Amniotic stem cell (primary cell): ENCODE measurements at regions not wholly inside any gene's neighbourhood (a gene's known extent, or its start where the extent isn't known, plus 50 kb on each side); places are given as distances from the start of the nearest gene placed in this dataset.
"Not testable (repeated sequence)": the region's sequence is repeated elsewhere in the genome, so short reads cannot be mapped to it uniquely, and the experiment has no call there.

Source experiments
- DNase-seq: peaks from one replicate; lab custom pipeline; 2025; lab: John Stamatoyannopoulos, UW

DNA sequence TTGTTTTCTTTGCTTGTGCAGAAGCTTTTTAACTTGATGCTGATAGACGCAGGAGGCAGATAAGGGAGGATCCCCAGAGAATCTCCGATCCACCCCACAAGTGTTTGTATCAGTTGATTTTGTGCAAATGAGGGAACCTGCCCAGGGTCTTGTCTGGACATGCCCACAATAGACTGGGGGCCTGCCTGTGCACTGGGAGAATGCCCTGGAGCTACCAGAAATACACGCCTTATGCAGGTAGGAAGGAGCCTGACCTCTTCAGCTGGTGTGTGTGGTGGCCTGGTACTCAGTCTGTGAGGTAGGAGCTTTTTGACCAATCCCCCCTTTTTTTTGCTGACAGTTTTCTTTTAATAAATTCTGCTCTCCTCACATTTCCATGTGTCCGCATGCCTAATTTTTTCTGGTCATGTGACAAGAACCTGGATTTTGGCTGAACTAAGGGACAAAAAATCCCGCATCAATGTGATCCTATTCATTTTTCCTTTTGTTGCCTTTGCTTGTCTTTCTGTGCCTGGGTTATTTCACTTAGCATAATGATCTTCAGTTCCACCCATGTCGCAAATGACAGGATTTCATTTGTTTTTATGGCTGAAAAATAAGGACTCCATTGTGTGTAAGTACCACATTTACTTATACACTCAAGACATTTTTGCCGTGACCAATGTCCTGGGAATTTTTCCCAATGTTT, 430.6 kb upstream of the NRG3 start:
- no peak for DNase-seq

DNA sequence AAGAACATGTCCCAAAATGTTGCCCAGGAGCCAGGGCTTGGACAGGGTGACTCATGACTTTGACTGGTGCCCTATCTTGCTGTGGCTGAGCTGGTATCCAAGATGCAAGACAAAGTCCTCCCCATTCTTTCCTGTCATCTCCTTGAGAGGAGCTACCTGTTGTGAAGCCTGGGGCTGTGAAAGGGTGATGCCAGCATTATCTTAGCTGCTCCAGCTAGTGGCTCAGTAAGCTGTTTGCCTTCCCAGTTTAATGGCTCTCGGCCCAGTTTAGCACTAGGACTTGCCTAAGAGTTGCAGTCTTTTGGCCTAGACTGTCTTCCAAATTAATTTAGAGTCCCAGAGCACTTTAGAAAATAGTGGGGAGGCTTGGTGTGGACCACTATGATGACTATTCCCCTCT, 424.3 kb upstream of the NRG3 start:
- DNase-seq, result no peak

DNA sequence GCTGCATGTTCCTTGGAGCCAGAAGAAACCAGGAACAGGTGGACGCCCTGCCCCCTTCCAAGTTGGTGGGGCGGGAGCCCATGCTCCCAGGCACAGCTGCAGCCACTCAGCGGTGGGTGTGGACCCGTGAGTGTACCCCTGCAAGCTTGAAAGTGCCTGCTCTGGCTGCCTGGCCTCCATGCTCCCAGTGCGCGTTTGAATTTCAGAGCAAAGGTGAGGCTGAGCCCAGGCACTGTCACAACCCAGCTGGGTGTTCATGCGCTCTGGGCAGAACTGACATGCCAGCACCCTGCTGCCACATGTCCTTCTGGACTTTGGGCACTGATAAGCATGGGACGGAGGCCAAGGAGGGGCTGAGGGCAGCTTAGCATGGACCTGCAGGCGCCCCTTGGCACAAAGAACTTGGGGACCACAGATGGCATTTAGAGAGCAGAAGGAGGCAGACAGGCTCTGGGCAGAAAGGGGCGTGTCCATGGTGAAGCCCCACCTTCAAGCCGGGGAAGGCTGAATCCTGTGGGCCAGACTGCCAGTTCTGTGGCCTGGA, 402.0 kb upstream of the NRG3 start:
- DNase-seq, result no peak

DNA sequence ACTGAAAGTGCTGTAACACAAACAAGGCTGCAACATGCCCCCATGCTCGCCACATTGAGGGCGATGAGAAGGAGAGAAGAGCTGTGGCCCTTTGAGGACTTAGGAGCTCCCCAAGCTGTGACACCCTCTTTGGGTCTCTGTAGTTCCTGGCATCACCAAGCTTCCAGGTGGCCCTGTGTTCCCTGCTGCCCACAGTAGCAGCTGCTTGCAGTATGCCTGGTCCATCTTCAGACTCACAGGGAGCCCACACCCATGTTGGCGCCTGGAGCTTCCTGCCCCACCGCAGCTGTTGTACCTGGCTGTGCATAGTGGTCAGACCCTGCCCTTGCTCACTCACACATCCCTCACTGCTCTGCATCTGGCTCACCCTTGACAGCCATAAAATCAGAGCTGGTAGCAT, 401.2 kb upstream of the NRG3 start:
- DNase-seq, result no peak

DNA sequence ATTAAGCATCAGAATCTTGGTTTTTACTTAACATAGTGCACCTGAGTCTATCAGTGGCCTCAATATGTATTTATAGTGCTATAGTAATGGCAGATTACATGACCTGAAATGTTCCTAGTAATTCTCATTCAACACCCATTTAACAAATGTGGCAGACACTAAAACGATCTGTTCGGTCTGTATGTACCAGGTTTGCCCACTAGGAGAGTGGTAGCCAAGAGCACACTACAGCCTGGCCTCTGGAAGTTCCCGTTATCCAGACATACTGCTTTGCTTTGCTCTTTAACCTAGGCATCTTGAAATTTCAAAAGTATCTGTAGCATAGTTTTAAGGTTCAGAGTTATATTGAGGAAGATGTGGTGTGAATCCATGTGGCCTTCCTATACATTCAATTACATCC, 395.7 kb upstream of the NRG3 start:
- no peak for DNase-seq

DNA sequence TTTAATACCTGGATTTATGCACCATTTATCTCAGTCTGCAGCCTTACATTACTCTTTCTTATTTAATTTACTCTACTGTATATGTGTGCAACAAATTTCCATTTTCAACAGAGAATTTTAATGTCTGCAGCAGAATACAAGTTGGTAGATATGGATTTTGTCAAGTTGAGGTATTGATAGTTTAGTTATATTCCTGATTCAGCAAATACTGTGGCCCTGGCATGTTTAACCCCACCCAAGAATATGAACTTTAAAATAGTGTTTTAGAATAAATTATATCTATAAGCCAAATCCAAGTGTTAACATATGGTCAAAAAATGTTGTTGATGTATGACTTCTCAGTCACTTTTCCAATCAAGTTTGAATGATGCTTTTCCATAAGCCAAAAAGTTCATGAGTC, 378.4 kb upstream of the NRG3 start:
- no peak for DNase-seq

DNA sequence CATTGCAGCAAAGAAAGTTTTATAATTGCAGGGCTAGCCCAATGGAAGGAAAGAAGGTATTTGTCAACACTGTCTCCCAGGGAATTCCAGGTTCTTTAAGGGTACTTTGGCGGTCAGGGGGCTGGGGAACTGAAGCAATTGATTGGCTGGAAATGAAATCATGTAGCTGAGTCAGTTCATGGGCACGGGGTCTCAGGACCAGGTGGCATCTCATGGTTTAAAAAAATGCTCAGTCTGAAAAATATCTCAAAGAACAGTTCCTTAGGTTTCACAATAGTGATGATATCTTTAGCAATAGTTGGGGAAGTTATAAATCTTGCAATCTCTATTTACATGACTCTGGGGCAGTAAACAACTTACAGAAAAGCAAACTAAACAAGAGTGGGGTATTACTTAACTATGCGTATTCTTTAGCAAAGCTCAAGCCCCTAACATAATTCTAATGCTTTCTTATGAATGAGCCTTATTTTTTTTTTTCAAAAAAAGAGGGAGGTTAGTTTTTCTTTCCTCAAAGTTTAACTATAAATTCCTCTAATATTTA, 376.9 kb upstream of the NRG3 start:
- DNase-seq, result no peak

DNA sequence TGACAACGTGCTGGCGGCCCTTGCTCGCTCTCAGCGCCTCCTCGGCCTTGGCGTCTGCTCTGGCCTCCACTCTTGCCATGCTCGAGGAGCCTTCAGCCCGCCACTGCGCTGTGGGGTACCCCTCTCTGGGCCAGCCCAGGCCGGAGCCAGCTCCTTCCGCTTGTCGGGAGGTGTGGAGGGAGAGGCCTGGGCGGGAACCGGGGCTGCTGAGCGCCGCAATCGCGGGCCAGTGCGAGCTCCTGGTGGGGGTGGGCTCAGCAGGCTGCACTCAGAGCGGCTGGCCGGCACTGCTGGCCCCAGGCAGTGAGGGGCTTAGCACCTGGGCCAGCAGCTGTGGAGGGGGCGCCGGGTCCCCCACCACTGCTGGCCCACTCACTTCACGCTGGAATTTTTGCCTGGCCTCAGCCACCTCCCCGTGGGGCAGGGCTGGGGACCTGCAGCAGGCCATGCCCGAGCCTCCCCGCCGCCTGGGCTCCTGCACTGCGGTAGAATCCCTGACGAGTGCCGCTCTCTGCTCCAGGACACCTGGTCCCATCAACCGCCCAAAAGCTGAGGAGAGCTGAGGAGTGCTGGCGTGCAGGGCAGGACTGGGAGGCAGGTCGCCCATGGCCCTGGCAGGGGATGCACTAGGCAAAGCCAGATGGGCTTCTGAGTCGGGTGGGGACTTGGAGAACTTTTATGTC, 372.2 kb upstream of the NRG3 start:
- no peak for DNase-seq

DNA sequence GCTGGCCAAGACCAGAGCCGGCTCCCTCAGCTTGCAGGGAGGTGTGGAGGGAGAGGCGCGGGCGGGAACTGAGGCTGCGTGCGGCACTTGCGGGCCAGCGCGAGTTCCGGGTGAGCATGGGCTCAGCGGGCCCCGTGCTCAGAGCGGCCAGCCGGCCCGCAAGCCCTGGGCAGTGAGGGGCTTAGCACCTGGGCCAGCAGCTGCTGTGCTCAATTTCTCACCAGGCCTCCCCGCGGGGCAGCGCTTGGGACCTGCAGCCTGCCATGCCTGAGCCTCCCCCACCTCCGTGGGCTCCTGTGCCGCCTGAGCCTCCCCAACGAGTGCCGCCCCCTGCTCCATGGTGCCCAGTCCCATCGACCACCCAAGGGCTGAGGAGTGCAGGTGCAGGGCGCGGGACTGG, 369.2 kb upstream of the NRG3 start:
- DNase-seq, result not testable (repeated sequence)

DNA sequence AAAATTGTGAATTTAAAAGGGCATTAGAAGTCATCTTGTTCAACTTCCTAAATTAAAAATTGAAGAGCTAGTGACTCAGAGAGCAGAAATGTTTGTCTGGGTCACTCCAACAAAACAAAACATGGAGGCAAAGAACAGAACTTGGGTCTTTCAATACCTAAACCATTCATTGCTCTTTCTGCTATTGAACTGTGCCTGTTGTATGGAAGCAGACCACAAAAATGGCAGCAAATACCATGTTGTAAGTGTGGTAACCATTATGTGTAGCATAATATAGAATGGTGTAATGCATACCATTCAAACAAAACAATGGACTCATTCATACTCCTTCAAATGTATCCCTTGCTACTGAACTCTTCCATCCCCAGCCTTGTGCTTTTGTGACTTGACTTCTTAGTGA, 360.2 kb upstream of the NRG3 start:
- no peak for DNase-seq

DNA sequence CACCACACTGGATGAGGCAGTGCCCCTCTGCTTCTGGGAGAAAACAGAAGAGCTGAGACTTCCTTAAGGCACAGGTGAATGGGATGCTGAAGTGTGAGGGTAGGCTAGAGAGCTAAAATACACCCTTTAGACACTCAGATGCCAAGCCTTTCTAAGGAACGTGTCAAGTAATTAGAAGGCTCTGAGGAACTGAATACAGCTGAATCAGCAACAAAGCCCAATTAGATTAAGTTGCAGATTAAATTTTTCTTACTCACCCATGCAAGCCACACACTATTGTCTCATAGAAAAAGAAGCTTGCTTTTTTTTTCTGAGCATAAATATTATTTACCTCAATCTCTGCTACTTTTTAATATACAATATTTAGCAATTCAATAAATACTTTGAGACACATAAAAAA, 354.3 kb upstream of the NRG3 start:
- DNase-seq, result no peak

DNA sequence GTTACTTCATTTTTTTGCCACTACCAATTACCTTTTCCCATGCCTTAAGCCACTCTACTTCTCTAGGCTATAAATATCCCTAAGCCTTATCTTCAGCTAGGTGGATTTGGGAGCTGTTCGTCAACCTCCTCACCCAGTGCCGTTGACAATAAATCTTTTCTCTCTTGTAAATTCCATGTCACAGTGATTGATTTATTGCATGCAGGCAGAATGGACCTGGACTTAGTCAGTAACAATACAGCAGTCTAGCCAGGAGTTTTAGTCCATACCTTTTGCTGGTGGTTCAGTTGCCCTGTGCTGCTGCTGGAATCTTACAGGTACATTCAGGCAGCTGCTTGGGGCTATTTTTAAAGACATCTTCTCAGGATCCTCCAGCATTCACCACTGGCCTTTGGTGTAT, 350.5 kb upstream of the NRG3 start:
- no peak for DNase-seq

DNA sequence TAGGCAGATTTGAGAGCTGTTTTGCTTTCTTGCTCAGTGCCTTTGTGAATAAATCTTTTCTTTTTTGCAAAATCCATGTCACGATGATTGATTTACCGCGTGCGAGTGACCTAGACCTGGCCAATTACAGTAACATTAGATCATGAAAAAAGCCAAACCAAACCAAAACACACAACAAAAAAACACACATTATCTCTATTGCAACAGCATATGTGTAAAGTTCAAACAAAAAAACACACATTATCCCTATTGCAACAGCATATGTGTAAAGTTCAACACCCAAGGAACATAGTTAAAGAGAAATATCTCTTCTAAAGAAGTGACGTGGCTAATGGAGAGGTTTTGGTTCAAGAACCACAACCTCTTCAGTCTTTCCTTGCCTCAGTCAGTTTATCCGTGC, 342.6 kb upstream of the NRG3 start:
- DNase-seq, result no peak

DNA sequence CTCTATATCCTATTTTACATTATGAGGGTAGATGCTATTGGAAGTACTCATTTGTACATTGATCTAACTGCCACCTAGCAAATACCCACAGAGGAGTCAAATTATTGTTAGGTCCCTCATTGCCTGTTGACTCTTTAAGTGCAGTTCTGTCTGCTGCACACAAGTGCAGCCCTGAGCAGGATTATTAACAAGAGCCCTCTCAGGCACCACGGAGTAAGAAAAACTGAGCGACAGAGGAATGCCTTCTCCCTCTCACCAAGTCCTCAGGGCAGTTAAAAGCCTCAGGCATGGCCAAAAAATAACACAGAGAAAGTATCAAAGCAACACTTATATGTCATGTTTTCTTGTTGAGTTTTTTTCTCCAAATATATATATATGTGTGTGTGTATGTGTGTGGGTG, 340.0 kb upstream of the NRG3 start:
- no peak for DNase-seq

DNA sequence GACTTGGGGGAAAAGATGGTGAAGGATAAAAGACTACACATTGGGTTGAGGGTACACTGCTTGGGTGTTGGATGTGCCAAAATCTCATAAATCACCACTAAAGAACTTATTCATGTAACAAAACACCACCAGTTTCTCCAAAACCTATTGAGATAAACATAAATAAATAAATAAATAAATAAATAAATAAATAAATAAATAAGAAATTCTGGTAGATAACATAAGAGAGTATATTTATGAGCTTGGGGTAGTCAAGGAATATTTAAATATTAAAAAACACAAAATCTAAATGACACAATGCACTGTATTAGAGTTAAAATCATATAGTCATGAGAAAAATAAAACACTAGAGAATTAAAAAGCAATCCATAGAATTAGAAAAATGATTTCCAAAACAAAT, 333.5 kb upstream of the NRG3 start:
- no peak for DNase-seq

DNA sequence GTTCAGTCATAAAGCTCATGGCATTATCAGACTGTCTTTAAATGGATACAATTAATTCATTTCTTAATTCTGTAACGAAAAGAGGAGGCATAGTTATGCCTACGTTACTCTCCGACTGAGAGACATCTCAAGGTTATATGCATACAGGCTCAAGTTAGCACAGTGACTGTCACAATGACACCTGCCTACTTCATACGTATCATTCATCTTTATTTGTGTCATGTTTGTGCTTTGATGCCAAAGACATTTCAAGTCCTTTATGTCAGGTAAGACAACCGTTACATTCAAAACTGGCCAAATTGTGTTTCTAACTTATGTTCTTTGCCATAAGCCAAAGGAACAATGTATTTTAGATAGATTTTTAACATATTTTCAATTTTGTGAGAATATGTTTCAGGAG, 328.8 kb upstream of the NRG3 start:
- no peak for DNase-seq

DNA sequence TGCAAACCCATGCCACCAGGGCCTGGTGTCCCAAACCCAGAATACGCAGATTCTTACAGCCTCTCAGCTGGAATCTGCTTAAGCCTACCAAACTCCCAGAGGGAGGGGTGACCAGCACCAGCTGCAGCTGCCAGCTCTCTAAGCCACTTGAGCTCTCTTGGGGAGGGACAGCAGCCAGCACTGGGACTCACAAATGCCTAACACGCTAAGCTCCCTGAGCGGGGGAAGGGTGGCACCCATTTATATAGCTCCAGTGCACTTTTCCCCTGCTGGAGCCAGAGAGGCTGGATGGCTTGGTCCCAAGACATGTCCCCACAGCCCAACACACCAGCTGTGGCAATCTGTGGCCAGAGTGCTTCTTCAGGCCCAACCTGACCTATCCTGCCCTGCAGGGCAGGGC, 326.8 kb upstream of the NRG3 start:
- no peak for DNase-seq

DNA sequence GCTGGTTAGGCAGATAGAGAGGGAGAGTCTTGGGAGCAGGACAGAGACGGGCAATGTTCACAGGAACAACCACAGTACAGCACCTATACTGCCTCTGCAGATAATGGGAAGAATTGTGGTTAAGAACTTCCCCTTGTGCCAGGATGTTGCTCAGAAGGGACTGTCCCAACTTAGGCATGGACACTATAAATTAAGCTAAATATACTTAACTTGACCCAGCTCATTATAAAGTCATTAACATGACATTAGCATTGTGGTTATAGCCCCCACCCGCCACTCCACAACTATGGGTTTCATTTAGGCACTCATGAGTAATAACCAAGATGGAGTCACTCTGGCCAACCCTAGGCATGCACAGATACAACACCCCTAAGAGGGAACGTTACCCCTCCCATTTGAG, 310.9 kb upstream of the NRG3 start:
- no peak for DNase-seq

DNA sequence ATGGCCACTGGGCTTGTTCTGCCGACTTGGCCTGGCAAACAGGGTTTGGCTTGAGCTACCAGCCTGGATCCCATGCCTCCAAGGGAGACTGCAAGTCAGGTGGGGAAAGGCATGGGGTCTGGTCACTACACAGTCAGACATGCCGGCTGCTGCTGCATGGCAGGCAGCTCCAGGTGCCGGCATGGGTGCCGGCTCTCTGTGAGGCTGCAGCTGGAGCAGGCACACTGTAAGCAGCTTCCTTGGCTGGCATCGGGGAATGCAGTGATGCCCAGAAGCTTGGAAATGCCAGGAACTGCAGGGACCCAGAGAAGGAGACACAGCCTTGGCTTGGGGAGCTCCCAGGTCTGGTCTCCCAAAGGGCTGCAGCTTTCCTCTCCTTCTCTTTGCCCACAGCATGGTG, 305.5 kb upstream of the NRG3 start:
- no peak for DNase-seq

DNA sequence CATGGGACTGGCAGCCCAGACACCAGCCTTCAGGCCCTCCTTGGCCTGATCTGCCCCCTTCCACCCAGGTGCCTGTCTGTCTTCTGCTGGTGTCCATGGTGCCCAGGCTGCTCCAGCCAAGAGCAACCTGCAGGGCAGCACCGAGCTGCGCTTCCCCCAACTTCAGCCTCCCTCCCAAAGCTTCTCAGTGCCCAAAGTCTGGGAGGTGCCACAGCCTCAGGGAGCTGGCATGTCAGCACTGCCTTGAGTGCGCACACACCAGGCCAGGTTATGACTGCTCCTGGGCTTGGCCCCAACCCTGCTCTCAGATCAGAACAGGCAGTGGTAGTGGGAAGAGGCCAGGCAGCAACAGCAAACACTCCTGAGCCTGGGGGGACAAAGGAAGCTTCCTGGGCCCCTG, 304.6 kb upstream of the NRG3 start:
- no peak for DNase-seq

DNA sequence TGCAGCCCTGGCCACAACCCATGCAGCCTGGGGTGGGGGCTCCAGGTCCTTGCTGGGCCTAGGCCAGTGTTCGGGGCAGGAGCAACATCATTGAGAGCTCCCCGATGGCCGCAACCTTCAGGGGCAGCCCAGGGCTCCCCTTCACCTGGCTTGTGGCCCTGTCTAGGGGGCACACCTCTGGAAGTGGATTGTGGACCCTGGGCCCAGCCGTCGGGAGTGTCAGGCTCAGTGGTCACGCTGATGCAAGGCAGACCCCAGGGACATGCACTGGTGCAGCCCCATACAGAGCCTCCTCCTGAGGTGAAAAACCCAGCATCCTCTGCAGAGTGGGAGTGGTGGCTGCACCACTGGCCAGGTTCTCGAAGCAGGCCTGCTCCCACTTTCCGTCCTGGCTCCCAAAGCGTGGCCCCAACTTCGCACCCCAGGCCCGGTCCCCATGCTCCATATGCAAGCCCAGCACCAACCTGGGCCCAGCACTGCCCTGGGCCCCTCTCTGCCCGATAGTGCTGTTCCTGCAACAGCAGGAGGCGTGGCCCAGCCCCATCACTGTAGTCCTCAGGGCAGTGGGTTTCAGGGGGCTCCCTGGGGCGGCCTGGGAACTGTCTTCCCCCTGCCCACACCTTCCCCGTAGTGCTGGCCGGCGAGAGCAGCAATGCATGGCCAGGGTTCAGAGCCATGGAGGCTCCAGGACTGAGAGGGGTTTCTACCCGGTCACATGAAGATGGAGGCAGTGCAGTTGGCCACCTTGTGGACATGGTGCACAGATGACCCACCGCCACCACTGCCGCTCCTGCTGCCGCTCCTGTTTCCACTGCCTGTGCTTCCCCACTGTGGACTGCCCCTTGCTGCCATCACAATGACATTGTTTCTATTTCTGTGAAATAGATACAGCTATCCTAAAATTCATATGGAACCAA, 303.9 kb upstream of the NRG3 start:
- DNase-seq, result no peak

DNA sequence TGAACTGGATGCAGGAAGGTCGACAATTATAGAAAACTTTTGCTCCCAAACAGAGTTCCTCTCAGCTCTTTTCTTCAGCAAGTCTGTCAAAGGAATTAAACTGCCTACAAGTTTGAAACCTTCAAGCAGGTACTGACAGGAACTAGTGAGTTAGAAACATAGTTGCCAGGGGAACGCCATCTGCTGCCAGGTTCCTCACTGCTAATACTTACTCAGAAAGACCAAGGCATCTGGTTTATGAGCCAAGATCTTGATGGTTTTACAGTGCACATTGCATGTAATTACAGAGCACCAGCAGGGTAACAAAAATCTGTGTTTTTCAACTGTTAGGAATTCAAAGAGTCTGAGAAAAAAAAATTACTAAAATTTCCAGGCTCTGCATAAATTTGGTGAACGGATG, 300.0 kb upstream of the NRG3 start:
- no peak for DNase-seq

DNA sequence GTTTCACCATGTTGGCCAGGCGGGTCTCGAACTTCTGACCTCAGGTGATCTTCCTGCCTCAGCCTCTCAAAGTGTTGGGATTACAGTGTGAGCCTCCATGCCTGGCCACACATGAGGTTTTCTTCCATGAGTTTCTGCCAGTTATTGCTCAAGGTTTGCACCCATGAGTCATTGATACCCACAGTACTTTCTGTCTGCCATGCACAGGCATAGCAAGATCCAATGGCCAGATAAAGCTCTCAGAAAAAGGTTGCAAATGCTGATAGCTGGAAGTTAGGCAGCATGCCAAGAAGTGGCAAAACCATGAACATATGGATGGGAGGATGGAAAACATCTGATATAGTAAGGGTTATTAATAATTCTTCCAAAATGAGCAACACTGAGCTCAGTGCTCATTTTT, 298.7 kb upstream of the NRG3 start:
- no peak for DNase-seq
